ENCODE measurements at regions not wholly inside any gene's neighbourhood (a gene's known extent, or its start where the extent isn't known, plus 50 kb on each side); places are given as distances from the start of the nearest gene placed in this dataset.
"Not testable (repeated sequence)": the region's sequence is repeated elsewhere in the genome, so short reads cannot be mapped to it uniquely, and the experiment has no call there.

DNA sequence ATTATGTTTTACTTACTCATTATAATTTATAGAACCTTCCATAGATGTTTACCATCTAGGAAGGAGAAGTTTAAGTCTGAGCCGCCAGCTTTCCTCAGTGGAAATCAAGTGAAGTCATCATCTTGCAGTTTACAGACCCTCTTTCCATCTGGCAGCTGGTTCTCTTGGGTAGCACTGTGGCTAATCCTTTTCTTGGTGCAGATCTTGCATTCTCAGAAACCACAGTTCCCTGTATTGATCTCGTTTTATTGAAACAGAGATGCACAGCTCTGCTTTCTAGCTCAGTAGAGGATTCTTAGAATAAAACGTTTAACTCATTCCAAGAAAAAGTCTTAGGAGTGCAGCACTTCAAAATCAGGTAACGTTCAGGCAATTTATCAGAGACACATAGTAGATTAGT lies 1154.7 kb downstream of the FOXD4L5 start:
- DNase-seq (ENCODE audit: low read depth); H3K4me3 ChIP-seq (ENCODE audit: low read depth, low read length): not testable (repeated sequence)

DNA sequence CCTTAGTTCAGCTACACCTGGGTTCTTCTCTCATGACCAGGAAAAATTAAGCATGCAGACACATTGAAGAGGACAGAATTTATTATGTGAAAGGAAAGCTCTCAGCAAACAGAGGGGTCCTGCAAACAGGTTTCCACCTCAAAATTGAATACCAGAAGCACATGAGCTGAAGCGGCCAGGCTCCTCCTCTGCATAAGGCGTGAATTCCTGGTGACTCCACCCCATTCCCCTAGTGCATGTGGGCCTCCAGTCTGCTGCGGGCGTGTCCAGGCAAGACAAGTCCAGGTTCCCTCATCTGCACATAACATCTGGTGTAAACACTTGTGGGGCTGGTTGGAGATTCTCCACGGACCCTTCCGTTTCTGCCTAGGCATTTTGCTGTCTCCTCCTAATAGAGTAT lies 1156.4 kb downstream of the FOXD4L5 start:
- no peak for DNase-seq (ENCODE audit: low read depth)
- no peak overlapping the region for H3K4me3 ChIP-seq (ENCODE audit: low read depth, low read length)
- TF ChIP-seq, protein P1, sequence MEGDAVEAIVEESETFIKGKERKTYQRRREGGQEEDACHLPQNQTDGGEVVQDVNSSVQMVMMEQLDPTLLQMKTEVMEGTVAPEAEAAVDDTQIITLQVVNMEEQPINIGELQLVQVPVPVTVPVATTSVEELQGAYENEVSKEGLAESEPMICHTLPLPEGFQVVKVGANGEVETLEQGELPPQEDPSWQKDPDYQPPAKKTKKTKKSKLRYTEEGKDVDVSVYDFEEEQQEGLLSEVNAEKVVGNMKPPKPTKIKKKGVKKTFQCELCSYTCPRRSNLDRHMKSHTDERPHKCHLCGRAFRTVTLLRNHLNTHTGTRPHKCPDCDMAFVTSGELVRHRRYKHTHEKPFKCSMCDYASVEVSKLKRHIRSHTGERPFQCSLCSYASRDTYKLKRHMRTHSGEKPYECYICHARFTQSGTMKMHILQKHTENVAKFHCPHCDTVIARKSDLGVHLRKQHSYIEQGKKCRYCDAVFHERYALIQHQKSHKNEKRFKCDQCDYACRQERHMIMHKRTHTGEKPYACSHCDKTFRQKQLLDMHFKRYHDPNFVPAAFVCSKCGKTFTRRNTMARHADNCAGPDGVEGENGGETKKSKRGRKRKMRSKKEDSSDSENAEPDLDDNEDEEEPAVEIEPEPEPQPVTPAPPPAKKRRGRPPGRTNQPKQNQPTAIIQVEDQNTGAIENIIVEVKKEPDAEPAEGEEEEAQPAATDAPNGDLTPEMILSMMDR (IDR thresholded peaks at IDR 0.05; ENCODE audit: insufficient read depth, low read length) = no peak

DNA sequence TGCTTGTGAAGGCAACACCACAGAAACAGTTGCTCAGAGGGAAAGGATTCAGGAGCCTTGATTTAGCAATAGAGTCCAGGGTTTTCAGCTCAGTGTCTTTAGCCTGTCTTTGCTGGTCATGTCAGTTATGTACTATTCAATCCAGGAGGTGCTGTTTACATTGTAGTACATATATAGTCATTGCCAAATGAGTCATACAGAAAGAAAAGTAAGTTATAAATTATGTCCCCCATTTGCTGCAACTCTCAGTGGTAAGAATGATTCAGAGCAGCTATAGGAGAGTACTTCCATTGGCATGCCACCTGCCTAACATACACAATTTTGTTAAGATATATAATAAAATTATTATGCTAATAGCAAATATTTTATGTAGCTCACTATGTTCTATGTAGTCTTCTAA lies 1163.4 kb downstream of the FOXD4L5 start:
- not testable (repeated sequence) for H3K4me3 ChIP-seq (ENCODE audit: low read depth, low read length); DNase-seq (ENCODE audit: low read depth)

DNA sequence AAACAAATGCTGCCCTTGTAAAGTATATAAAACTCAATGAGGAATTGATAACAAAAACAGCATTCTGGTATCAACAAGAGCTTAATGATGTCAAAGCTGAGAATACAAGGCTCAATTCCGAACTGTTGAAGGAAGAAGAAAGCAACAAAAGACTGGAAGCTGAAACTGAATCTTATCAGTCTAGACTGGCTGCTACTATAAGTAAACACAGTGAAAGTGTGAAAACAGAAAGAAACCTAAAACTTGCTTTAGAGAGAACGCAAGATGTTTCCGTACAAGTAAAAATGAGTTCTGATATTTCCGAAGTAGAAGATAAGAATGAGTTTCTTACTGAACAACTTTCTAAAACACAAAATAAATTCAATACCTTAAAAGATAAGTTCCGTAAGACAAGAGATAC lies 1167.7 kb downstream of the FOXD4L5 start:
- H3K4me3 ChIP-seq (ENCODE audit: low read depth, low read length); DNase-seq (ENCODE audit: low read depth): not testable (repeated sequence)

DNA sequence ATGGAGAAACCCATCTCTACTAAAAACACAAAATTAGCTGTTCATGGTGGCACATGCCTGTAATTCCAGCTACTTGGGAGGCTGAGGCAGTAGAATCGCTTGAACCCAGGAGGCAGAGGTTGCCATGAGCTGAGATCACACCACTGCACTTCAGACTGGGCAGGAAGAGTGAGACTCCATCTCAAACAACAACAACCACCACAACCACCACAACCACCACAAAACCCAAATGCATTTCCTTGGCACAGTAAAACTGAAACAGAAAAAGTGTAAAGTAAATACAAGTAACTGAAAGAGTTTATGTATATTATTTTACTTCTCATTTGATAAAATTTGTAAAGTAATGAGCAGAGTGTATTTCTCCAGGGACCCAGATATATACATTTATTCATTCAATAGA lies 1177.1 kb downstream of the FOXD4L5 start:
- not testable (repeated sequence) for H3K4me3 ChIP-seq (ENCODE audit: low read depth, low read length); DNase-seq (ENCODE audit: low read depth)

DNA sequence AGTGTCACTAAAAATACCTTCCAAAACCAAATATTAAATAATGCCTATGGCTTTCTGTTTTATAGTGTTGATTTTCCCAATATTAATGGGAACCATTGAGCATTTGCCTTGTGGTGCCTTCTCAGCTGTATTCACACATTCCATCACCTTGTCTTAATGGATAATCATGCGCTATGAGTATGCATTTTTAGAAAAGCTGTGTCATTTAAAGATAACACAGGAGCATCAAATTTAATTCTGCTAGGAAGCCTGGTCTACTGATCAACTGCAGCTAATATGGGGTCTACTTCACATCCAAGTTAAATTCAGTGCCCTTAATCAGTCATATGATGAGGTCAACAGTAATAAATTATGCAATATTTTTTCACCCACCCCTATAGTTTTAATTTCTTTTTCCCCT lies 1177.8 kb downstream of the FOXD4L5 start:
- H3K4me3 ChIP-seq (ENCODE audit: low read depth, low read length); DNase-seq (ENCODE audit: low read depth): not testable (repeated sequence)

DNA sequence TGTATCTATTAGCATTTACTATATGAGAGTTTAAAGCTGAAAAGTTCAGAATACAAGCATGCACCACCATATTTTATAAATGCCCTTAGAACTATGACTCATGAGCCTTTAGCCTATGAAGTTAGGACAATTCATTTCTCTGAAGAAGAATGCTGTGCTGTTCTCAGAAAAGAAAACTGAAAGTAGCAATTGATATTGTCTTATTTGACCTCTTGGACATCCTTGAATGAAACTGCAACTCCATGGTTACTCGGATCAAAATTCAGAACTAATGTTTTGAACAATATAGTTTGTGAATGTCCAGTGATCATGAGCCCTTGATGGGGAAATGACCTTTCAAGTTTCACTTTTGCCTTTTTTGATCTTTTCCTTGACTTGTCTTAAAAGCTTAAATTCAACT lies 1179.8 kb downstream of the FOXD4L5 start:
- not testable (repeated sequence) for H3K4me3 ChIP-seq (ENCODE audit: low read depth, low read length); DNase-seq (ENCODE audit: low read depth)

DNA sequence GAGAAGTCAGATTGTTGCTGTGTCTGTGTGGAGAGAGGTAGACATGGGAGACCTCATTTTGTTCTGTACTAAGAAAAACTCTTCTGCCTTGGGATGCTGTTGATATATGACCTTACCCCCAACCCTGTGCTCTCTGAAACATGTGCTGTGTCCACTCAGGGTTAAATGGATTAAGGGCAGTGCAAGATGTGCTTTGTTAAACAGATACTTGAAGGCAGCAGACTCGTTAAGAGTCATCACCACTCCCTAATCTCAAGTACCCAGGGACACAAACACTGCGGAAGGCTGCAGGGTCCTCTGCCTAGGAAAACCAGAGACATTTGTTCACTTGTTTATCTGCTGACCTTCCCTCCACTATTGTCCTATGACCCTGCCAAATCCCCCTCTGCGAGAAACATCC lies 1183.5 kb downstream of the FOXD4L5 start:
- DNase-seq (ENCODE audit: low read depth); H3K4me3 ChIP-seq (ENCODE audit: low read depth, low read length): not testable (repeated sequence)

DNA sequence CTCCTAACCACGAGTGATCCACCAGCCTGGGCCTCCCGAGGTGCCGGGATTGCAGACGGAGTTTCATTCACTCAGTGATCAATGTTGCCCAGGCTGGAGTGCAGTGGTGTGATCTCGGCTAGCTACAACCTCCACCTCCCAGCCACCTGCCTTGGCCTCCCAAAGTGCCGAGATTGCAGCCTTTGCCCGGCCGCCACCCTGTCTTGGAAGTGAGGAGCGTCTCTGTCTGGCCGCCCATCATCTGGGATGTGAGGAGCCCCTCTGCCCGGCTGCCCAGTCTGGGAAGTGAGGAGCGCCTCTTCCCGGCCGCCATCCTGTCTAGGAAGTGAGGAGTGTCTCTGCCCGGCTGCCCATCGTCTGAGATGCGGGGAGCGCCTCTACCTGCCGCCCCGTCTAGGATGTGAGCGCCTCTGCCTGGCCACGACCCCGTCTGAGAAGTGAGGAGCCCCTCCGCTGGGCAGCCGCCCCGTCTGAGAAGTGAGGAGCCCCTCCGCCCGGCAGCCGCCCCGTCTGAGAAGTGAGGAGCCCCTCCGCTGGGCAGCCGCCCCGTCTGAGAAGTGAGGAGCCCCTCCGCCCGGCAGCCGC lies 1184.3 kb downstream of the FOXD4L5 start:
- DNase-seq (ENCODE audit: low read depth); H3K4me3 ChIP-seq (ENCODE audit: low read depth, low read length): not testable (repeated sequence)

DNA sequence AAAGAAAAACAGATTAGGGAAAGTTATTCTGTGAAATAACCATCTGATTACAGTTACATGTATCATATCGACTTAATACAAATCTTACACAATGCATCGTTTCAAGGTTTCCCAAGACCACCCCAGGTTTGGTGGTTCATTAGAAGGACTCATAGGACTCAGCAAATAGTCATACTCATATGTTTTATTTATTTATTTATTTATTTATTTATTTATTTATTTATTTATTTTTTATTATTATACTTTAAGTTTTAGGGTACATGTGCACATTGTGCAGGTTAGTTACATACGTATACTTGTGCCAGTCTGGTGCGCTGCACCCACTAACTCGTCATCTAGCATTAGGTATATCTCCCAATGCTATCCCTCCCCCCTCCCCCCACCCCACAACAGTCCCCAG lies 1199.0 kb downstream of the FOXD4L5 start:
- DNase-seq (ENCODE audit: low read depth); H3K4me3 ChIP-seq (ENCODE audit: low read depth, low read length): not testable (repeated sequence)

DNA sequence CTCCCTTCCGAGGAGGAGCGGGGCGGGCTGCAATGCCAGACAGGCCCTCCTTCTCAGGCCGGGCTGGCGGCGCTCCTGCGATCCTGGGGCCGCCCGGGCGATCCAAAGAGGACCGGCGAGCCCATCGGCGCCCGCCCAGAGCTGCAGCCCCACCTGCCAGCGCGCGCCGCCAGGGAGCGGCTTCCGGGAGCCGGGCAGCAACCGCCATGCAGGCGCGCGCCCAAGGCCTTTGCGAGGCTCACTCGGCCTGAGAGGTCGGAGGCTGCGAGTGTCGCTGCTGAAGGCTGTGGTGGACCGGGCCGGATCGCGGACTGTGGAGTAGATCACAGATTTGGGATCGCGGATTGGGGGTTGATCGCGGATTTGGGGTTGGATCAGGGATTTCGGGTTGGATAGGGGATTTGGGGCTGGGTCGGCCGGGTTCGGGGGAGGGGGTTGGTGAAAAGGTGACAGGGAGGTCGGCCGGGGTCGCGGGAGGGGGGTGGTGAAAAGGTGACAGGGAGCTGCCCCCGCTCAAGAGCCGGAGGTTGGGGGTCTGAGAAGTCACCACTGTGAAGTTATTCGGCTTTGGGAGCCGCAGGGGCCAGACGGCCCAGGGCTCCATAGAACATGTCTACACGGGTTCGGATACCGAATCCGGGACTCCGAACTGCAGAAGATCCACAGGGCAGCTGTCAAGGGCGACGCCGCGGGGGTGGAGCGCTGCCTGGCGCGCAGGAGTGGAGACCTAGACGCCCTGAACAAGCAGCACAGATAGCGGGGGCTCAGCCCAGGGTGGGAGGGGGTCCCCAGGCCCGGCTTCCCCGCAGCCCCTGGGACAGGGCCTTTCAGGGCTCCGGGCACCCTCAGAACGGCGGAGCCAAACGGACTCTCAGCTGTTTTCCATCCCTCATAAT lies 1213.4 kb downstream of the FOXD4L5 start:
- not testable (repeated sequence) for H3K4me3 ChIP-seq (ENCODE audit: low read depth, low read length); DNase-seq (ENCODE audit: low read depth)

DNA sequence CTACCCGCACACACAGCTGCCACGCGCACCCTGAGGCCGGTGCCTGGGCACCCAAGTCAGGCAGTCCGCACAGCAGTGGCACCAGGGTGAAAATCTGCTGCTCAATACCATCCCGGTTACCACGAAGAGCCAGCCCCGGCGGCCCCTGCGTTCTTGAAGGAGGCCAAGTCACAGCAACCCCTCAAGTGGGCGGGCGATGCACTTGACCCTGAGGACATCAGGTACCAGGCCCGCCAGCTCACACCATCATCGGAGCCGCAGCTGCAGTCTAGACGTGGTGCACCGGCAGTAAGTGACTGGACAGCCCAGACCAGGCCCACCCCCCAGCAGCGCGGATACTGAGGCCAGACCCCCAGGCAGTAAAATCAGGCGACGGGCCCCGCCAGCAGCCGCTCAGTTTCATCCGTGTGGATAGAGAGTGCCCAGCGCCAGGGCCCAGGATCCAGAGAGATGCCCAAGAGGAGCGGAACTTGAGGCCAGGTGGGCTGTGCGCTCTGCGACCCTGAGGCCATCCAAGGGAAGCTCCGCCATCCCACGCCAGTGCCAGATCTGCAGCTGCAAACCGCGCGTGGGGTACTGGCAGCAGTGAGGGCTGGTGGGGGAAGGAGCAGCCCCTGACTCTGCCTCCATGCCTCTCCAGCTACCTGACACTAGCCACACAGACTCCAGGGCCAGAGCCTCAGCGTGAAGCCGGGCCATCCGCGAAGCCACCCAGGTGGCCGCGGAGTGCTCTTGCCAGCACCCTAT lies 1214.2 kb downstream of the FOXD4L5 start:
- H3K4me3 ChIP-seq (ENCODE audit: low read depth, low read length); DNase-seq (ENCODE audit: low read depth): not testable (repeated sequence)

DNA sequence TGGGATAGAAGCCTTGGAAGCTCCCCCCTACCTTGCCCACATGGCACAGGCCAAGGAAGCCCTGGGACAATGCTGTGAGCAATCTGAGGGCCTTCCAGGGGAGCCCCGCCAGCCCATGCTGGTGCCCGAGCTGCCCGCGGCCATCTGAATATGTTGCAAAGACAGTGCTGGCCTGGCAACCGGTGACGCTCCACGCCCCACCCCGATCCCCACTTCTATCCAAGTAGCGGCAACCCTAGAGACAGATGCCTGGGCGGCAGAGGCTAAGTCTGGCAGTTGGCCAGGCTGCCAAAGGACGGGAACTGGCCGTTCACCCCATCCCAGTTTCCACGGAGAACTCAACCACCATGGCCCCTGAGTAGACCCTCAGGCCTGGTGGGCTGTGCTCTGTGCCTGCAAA lies 1214.9 kb downstream of the FOXD4L5 start:
- DNase-seq (ENCODE audit: low read depth); H3K4me3 ChIP-seq (ENCODE audit: low read depth, low read length): not testable (repeated sequence)
